HG02642 (cell line): ENCODE measurements at regions not wholly inside any gene's neighbourhood (a gene's known extent, or its start where the extent isn't known, plus 50 kb on each side); places are given as distances from the start of the nearest gene placed in this dataset.

Experiments
- ATAC-seq: cut with Tn5 transposase; IDR thresholded peaks from one replicate; pipeline ENCODE4 v1.9.1; 2021; ENCODE audit warnings: mild to moderate bottlenecking; ENCODE audit not compliant: unreplicated experiment, poor library complexity

- ATAC-seq: no peak
Measured at GRCh38 chr1:229205854-229206253, 65.1 kb upstream of the RAB4A start.

GRCh38 chr1:229207916-229208315, 63.0 kb upstream of the RAB4A start:
- no peak for ATAC-seq

DNA sequence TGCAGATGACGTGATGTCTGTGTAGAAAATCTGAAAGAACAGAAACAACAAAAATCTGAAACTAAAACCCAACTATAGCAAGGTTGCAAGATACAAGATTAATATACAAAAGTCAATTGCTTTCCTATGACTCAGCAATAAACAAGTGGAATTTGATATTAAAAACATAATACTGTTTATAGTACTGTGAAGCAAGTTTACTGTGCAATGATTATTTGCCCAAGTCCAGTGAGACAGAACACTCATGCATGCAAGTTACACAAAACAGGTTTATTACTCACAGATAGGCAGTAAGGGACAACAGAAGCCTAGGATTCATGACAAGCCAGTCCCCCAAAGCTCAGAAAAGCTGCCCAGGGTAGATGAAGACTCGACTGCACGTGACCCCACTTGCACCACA, 62.4 kb upstream of the RAB4A start:
- ATAC-seq: no peak

DNA sequence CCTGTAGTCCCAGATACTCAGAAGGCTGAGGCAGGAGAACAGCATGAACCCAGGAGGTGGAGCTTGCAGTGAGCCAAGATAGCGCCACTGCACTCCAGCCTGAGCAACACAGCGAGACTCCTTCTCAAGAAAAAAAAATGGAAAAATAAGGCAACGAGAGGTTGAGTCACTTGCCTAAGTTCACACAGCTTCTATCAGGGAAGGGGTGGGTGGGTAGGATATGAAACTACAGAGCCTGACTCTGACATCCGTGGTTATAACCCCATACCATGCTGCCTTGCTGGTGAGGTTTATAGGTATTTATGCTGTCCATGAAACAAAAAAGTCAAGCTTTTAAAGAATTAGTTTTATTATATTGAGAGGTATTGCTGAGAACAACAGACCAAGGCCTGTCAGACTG, 61.5 kb upstream of the RAB4A start:
- no peak for ATAC-seq

DNA sequence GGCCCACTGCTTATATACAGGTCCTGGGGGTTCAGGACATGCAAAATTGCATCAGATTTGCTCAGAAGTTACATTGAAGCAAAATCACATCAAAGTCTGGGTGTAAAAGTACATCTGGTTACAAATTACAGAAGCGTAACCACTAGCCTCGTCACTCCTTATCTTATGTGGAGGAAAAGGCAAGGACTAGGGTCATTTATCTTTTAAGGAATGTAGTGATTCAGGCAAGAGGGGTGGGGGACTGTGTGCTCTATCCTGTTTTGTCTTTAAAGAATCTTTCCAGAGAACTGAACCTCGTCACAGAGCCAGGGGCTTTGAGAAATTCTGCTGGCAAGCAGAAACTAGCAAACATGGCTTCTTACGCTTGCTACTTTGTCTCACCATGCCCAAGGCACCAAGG, 61.1 kb upstream of the RAB4A start:
- ATAC-seq: no peak

DNA sequence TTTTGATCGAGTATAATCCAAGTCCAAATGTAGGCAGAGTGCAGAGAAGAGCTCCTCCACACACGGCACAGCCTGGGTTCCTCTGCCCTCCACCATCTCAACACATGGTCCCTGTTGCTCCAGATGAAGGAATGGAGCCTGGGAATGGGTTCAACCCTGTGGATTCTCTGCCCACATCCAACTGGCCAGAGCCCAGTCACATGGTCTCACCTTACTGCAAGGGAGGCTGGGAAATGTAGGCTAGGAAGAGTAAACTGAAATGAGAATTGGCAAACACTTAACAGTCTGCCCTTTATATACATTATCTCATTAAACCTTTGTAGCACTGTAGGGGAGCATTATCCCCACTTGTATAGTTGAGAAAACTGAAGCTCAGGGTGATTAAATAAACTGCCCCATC, 60.1 kb upstream of the RAB4A start:
- no peak for ATAC-seq

DNA sequence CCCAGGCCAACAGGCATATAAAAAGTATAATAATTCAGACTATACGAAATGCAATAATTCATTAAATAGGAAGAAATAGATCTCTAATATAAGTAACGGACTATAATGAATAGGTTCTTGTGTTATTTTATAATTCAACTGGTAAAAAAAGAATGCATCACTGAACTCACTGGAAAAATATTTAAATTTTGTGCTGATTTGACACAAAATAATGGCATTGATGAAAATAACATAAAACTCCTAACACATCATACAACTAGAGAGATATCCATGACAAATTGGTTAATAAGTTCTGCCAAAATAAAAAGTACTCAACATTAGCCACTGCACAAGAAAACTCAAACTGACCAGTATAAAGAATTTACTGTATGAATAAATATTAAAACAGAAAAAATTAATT, 57.1 kb upstream of the RAB4A start:
- ATAC-seq: no peak

DNA sequence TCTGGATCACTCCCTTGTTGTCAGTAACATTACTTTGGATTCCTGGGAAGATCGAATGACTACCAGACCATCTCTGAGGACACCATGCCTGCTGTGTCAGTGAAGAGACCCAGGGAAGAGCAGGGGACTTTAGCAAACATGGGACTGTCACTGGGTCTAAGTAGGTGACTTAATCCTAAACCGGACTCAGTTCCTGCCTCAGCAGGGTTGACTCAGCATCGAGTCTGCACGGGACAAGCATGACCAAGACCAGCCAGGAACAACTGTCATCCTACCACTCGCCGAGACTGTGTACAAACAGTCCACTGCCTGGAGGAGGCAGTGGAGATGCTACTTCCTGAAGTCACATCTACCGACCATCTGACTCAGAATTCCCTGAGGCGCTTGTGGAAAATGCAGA, 53.2 kb upstream of the RAB4A start:
- no peak for ATAC-seq

- ATAC-seq: no peak
Measured at GRCh38 chr1:229218612-229219025, 52.3 kb upstream of the RAB4A start.

GRCh38 chr1:229220163-229220846, 50.6 kb upstream of the RAB4A start:
- no peak for ATAC-seq

DNA sequence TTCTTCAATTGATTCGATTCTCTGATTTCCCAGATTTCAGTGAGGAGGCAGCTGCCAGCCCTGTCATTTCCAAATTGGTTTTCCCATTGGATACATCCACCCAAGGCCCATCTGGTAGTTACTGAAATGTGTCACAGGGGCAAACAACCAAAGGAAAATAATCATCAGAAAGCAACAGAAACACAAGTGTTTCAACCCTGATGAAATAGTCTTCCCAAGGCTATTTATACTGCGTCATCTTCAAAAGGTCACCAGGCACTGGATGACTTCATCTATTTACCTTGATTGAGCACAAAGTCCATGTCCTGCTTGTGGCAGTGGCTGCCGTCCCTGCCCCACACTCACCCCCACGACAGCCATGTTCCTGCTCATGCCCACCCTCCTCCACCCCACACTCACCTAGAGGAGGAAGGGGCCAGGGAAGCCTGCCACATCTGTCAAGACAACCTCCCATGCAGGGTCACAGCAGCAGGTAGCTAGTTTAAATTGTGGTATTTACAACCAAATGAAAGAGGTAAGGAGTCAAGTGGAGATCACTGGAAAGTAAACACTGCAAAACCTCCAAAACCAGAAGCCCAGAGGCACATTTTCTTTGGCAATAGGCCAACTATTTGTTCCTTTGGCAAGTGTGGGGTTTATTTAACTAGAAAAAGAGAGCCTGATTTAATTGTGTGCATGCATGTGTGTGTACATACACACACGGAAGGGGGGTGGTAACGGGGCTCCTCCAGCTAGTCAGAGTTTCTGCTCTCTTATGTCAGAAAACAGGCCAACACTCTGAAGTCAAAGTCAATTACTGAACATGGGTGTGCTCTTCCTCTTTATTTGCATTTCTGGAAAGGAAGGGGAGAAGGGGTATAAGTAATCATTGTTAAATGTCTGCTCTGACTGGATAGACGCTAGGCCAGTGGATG, 49.5 kb upstream of the RAB4A start:
- ATAC-seq: no peak
